HG03460 (cell line): ENCODE measurements at regions not wholly inside any gene's neighbourhood (a gene's known extent, or its start where the extent isn't known, plus 50 kb on each side); places are given as distances from the start of the nearest gene placed in this dataset.
"Not testable (repeated sequence)": the region's sequence is repeated elsewhere in the genome, so short reads cannot be mapped to it uniquely, and the experiment has no call there.

Experiments used
- ATAC-seq: cut with Tn5 transposase; IDR thresholded peaks from one replicate; pipeline ENCODE4 v1.9.1; 2021; ENCODE audit not compliant: unreplicated experiment

GRCh38 chr15:39400821-39401550, 179.9 kb upstream of the THBS1 start:
- ATAC-seq, result no peak

DNA sequence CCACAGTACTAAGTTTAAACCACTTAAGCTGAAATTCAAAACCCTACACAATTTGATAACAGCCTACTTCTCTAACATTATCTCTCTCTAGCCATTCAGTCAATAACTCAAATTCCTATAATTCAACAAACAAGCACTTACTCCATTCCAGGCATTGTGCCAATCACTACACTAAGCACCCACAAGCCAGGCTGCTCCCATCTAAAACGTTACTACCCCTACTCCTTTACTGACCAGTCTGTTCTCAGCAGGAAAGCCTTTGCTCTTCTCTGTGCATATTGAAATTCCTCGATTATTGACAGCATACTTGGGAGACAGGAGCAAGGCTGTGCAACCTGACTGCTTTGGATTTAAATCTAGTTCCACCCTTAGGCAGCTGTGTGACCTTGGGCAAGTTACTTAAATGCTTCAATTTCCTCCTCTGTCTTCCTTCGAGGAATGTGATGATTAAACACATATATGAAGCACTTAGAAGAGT, 177.2 kb upstream of the THBS1 start:
- no peak for ATAC-seq

DNA sequence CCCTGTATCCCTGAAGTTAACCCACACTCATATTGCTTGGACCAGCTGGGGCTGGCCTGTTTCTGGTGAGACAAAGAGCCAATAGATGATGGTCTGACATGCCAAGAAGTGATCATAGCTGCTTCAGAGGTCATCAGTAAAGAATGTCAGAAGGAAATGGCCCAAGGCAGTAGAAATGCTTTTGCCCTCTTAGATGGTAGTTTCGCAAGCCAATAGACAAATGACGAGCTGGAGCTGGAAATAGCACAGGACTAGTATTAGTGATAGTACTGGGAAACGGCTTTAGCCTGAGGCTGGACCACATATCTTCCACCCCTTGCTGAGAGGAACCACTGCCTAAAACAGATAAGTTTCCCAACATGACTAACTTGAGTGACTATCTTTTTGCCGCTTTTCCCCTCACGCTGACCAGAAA, 176.1 kb upstream of the THBS1 start:
- no peak for ATAC-seq

DNA sequence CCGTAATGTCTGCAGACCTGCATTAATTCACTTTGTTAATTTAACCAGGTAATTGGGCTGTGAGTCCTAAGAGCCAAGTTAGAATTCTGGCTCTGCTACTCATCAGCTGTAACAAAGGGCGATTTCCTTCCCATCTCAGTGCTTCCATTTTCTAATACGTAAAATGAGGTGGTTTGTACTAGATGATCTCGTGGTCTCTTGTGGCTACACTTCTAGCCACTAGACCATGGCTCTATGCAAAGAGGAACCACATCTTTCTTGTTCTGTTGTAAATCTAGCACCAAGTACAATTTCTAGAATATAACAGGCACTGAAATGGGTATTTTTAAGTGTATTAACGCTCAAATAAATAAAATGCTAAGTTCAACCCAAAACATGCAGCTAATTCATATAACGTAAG, 174.4 kb upstream of the THBS1 start:
- peak; percentile 77 for ATAC-seq

DNA sequence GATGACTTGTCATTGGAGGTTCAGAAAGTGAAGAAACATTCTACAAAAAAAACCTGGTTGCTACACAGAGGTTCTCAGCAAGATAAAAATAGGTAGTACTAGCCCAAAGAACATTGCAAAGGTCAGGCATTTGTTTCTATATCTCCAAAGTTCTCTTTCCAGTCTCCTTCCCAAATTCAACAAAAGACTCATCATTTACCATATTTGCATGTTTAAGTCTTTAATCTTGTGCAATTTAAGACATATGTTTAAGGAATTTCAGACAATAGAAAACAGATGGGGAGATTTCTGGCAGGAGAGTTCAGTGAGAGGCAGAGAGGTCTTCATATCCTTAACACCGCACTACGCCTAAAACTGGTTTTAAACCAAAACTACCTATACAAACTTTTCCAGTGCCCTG, 173.8 kb upstream of the THBS1 start:
- ATAC-seq, result no peak

DNA sequence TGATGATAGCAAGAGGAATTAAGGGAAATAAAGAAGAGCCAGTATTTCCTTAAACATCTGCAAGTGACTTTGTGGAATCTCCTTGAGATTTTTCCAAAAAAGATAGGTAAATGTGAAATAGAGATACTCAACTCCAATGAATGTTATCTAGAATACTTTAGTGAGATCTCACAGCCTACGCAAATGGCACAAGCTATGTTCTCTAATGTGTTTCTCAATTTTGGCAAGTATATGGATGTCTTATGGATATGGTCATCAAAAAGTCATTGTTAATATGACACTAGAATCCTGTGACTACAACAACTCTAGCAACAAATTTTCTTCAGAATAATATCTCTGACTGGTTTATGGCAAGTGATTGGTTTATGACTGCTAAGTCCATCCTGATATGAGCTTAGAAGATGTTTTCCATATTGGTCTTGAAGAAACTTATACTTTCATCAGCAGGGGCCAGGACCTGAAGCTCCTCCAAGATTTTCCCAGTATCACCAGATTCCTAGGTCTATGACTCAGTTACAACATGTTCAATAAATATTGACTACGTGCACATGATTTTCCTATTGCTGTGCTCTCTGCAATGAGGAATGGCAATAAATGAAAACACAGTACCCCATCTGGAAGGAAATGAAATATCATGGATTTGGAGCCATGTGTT, 170.9 kb upstream of the THBS1 start:
- ATAC-seq, result no peak

GRCh38 chr15:39411102-39411989, 169.5 kb upstream of the THBS1 start:
- peak; percentile 94 for ATAC-seq

GRCh38 chr15:39413558-39413957, 167.3 kb upstream of the THBS1 start:
- ATAC-seq, result peak; percentile 53

GRCh38 chr15:39414201-39414600, 166.7 kb upstream of the THBS1 start:
- ATAC-seq, result no peak

GRCh38 chr15:39415634-39416033, 165.2 kb upstream of the THBS1 start:
- no peak for ATAC-seq

DNA sequence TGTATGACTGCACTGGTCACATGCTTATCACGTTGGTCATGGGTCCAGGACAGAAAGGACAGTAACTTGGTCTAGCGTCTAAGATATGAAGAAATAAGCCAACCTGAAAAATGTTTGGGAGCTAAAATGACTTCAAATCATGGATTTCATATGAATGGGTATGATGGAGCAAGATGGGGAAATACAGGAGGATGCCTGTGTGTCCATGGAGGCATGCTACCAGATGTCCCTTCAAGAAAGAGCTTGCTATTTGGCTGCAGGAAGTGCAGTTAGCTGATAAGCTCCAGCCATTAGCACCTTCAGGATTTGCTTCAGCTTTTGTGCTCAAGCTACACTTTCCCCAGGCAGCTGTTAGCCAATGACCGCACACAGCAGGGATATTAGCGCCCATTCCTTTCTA, 164.6 kb upstream of the THBS1 start:
- ATAC-seq, result no peak

- no peak for ATAC-seq
Observed at GRCh38 chr15:39417366-39418134, 163.3 kb upstream of the THBS1 start.

DNA sequence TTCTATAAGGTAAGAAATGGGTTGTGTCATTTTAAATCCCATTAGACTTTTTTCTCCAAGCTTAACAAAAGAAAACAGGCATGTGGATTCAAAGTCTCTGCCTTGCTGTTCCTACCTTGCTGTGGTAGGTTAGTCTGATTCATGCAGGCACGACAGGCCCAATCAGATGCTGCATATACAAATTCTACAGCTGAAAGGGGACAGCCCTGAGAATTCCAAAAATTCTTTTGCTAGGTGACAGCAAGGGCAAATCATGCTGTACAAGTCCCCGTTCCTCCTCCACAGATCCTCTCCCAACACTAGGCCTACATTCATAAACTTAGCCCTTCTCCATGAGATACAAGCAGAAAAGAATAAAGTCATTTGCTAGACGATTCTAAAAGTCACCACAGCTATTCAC, 161.2 kb upstream of the THBS1 start:
- no peak for ATAC-seq

DNA sequence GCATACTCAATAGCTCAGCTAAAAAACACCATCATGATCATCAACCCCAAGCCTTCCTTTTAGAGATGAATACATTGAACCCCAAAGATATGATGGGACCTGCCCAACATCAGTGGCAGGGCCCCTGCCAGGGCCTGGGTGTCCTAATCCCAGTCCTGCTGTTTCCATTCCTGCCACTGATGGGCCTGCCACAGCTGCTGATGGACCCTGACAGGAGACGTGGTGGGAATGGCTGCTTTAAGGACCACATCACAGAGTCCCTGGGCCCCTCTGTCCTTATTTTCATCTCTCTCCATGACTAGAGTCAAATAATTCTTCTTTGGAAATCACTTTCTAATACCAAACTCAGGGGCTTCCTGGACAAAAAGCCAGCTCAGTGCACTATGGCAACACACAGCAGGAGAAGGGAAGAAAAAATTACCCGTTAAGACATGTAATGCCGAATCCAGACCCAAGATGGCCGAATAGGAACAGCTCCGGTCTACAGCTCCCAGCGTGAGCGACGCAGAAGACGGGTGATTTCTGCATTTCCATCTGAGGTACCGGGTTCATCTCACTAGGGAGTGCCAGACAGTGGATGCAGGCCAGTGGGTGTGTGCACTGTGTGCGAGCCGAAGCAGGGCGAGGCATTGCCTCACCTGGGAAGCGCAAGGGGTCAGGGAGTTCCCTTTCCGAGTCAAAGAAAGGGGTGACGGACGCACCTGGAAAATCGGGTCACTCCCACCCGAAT, 160.6 kb upstream of the THBS1 start:
- ATAC-seq, result not testable (repeated sequence)

- not testable (repeated sequence) for ATAC-seq
Observed at GRCh38 chr15:39420853-39421192, 160.1 kb upstream of the THBS1 start.

GRCh38 chr15:39426552-39427532, 154.0 kb upstream of the THBS1 start:
- ATAC-seq, result peak; percentile 81

DNA sequence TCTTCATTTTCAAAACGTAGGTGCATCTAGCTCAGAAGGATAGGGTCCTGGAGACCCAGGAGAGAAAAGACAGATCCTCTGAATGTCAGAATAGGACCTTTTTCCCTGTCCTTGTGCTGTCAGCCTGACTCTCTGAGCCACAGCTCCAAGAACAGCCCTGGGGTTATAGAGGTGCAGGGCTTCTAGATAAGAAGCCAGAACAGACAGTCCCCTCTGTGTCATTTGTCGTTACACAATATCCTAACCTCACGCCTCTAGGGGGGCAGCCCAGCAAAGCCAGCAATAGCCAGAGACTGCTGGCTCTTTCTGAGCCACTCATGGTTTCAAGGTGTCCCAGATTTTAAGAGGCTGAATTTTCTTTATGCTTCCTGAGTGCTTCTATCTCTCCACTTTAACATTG, 153.2 kb upstream of the THBS1 start:
- no peak for ATAC-seq

- ATAC-seq, result no peak
Observed at GRCh38 chr15:39429898-39430357, 151.0 kb upstream of the THBS1 start.

DNA sequence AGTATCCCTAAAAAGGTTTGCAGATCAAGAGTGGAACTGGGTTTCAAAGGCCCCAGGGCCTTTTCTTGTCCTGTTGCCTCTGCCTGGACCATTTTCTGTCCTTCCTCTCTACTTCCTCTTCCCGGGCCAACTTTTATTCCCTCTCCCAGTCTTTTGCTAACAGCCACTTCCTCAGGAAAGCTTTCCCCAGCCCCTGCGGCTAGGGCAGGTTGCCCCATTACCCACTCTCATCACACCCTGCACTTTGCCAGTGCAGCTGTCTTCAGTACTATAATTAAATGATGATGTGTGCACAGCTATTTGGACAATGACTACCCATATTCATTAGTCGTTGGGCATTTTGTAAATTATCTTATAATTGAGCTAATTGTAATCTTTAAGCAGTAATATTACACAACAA, 150.5 kb upstream of the THBS1 start:
- no peak for ATAC-seq
